ENCODE measurements at regions not wholly inside any gene's neighbourhood (a gene's known extent, or its start where the extent isn't known, plus 50 kb on each side); places are given as distances from the start of the nearest gene placed in this dataset.

- TF ChIP-seq POLR2A (IDR thresholded peaks at IDR 0.05) = no peak
- TF ChIP-seq, protein P1, sequence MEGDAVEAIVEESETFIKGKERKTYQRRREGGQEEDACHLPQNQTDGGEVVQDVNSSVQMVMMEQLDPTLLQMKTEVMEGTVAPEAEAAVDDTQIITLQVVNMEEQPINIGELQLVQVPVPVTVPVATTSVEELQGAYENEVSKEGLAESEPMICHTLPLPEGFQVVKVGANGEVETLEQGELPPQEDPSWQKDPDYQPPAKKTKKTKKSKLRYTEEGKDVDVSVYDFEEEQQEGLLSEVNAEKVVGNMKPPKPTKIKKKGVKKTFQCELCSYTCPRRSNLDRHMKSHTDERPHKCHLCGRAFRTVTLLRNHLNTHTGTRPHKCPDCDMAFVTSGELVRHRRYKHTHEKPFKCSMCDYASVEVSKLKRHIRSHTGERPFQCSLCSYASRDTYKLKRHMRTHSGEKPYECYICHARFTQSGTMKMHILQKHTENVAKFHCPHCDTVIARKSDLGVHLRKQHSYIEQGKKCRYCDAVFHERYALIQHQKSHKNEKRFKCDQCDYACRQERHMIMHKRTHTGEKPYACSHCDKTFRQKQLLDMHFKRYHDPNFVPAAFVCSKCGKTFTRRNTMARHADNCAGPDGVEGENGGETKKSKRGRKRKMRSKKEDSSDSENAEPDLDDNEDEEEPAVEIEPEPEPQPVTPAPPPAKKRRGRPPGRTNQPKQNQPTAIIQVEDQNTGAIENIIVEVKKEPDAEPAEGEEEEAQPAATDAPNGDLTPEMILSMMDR (IDR thresholded peaks at IDR 0.05) = no peak
Measured at GRCh38 chr2:204150721-204151120, 214.2 kb downstream of the ICOS start.
